ENCODE measurements at regions not wholly inside any gene's neighbourhood (a gene's known extent, or its start where the extent isn't known, plus 50 kb on each side); places are given as distances from the start of the nearest gene placed in this dataset.

- DNase-seq (ENCODE audit: low spot score) = no peak
These were observed 127.5 kb upstream of the CYP1B1 start for GRCh38 chr2:38203446-38203810.

GRCh38 chr2:38202713-38203445, 126.9 kb upstream of the CYP1B1 start:
- DNase-seq (ENCODE audit: low spot score) = no peak

DNA sequence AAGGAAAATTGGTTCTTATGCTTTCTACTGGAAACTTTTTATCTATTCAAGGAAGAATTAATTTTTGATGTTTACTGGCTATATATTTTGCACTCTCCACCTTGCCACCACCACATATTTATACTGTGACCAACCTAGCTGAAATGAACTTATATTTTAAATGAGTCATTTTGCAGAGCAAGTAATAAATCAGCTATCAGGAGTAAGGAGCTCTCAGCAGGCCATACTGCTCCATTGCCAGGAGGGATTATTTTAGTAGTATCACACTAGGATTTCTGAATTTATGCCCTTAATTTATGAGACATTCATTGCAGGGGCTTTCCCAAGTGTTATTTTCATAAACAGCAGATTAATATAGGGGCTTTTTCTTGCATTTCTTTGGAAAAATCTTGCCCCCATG, 125.8 kb upstream of the CYP1B1 start:
- DNase-seq (ENCODE audit: low spot score) = no peak

- no peak for DNase-seq (ENCODE audit: low spot score)
These were observed 124.6 kb upstream of the CYP1B1 start for GRCh38 chr2:38200598-38200997.

GRCh38 chr2:38199127-38199526, 123.2 kb upstream of the CYP1B1 start:
- no peak for DNase-seq (ENCODE audit: low spot score)

GRCh38 chr2:38194751-38195150, 118.8 kb upstream of the CYP1B1 start:
- DNase-seq (ENCODE audit: low spot score) = no peak

DNA sequence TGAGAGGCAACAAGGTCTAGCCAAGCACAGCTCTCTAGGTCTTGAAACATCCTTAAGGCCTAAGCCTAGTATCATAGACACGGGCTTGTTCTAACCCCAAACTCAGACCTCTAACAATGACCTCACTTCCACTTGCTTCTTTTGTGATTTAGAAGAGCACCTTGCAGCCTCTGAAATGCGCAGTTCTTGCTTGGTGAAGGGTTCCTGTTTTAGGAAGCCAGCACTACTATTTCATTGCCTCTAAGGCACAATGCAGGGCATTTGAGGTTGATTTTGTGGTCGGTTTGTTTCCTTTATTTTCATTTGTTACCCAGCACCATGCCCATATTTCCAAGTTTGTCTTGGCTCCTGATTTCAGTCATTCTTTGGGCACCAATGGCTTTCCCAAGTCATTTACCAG, 117.0 kb upstream of the CYP1B1 start:
- DNase-seq (ENCODE audit: low spot score) = no peak

DNA sequence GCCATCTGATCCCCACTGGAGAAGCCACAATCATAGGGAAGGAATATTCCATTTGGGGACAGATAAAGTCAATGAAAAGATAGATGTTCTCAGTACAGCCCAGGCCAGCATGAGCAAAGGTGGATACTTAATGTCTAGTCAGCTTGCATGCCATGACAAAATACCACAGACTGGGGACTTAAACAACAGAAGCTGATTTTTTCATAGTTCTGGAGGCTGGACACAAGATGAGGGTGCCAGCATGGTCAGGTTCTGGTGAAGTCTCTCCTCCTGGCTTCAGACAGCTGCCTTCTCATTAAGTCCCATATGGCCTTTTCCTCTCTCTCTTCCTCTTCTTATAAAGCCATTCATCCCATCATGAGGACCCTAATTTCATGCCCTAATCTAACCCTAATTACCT, 116.1 kb upstream of the CYP1B1 start:
- no peak for DNase-seq (ENCODE audit: low spot score)

DNA sequence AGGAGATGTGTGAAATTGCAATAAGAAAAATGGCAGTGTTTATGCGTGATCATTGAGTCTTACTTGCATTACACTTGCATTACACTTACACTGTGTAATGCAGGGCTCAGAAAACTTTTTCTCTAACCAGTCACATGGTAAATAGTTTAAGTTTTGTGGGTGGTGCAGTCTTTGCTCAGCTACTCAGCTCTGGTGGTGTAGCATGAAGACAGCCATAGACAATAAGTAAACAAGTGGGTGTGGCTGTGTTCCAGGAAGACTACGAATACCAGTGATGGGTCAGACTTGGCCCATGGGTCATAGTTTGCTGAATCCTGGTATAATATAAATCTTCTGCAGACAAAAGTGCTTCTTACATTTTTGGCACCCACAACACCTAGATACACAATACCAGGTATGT, 115.6 kb upstream of the CYP1B1 start:
- no peak for DNase-seq (ENCODE audit: low spot score)

DNA sequence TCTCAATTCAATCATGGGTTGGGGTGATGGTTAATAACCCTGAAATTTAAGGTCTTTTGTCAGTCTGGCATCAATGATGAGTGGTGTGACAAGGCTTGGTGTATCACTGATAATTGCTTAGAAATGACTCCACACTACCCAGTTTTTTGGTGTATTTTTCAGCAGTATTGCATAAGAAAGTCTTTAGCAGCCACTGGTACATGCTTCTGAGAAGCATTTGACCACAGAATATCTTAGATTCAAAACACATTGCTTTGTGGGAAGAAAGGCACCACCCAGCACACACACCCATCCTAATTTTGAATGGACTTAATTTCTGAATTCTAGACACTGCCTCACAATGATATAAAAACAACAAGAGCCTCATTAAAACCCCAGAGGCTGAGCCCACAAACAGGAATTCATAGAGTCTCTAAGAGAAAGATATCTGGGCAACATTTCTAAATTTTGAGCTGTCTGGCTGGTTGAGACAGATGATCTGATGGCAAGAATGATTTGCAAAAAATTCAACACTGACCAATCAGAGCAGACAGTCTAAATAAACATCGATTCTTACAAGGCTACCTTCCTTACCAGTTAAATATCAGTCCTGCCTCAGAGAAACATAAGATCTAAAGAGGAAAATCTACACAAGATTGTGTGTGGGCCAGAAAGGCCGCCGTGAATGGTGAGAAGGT, 114.7 kb upstream of the CYP1B1 start:
- DNase-seq (ENCODE audit: low spot score) = no peak

- no peak for DNase-seq (ENCODE audit: low spot score)
These were observed 111.6 kb upstream of the CYP1B1 start for GRCh38 chr2:38187541-38188011.

GRCh38 chr2:38185012-38185491, 109.1 kb upstream of the CYP1B1 start:
- no peak for DNase-seq (ENCODE audit: low spot score)

- DNase-seq (ENCODE audit: low spot score) = no peak
These were observed 106.6 kb upstream of the CYP1B1 start for GRCh38 chr2:38182492-38183003.

DNA sequence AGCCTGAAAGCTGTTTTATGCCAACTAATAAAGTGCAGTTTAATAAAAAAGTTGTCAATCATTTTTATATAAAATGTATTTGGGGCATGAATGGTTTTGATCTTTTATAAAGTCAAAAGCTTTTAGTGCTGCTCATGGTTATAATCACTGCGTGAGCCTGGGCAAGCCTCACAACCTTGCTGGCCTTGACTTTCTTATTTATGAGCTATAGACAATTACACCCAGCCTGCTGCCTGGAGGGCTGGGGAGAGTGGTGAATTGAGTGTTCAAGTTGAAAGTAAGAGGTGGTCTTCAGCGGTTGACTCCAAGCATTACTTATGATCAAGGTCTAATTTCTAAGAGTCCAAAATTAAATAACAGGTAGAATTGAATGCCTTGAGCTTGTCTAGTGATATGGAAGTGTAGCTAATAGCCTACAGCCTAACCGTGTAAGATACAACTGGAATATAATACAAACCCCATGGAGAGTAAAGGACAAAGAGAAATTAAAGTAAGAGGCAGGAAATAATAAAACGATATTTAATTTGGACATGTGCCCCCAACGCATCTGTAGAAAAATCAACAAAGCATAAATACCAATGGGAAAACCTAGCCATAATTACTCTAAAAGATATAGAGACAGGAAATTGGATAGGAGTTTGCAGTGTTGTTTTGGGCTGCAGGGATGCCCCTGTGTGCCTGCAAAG, 106.0 kb upstream of the CYP1B1 start:
- DNase-seq (ENCODE audit: low spot score) = no peak

DNA sequence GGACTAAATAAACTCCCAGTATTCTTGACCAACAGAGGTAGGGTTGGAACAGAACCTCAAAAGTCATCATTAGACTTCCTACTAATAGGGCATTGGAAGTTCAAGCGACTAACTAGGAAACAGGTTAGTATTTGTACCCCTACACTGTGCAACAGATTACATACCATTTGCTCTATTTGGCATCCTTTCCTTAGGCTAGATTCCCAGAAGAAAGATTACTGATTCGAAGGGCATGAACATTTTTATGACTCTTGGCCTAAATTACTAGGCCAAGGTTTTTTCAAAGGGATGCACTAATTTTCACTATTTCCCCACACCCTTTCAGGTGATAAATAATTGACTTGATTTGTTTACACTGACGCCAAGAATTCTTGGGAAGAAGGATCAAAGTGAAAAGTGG, 104.8 kb upstream of the CYP1B1 start:
- no peak for DNase-seq (ENCODE audit: low spot score)

DNA sequence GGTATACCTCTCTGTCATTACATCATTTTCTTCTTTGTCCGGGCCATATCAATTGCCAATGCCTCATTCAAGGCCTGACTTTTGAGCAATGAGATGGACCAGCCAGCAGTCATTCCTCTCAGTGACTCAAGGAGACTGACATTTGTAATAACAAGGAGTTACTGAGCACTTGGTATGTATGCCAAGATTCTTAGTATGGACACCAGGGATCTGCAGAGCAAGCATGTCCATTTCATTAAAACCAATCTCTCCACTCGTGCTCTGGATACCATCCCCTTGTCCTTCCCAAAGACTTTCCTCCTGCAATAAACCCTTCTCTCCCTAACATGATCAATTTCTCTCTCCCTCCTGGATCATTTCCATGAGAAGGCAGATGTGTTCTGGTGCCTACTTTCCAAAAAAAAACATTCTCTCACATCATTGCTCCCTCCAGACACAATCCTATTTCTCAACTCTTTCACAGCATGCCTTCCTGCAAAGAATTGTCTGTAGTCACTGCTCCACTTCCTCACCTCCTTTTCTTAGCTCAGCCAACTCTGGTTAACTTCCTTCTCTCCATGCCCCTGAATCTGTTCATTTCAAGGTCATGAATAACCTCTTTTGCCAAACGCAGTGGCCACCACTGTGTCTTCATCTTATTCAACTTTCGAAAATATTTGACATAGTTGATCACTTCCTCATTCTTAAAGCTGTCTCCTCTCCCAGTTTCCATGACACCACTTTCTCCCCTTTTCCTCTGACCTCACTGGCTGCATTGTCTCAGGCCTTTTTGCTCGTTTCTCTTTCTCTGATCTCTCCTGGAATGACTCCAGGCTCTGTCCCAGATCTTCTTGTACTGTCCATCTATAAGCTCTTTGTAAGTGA, 102.8 kb upstream of the CYP1B1 start:
- DNase-seq (ENCODE audit: low spot score) = no peak

GRCh38 chr2:38178119-38178518, 102.2 kb upstream of the CYP1B1 start:
- DNase-seq (ENCODE audit: low spot score) = no peak

DNA sequence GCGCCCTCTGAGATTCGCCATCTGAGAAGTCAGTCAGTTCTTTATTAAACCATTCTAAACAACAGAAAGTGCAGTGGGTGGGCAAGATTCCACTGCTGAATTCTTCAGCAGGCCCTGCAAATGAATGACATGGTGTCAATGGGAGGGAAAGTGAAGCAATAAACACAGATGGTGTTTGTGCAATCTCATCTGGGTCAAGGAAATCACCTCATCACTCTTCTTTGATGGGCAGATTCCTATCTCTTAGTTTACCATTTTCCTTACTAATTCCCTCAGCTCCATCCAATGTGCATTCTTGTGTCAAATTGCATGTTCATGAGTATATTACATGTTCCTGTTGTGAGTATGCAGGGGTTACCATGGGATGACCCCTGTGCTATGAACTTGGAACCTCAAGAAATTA, 100.7 kb upstream of the CYP1B1 start:
- no peak for DNase-seq (ENCODE audit: low spot score)

DNA sequence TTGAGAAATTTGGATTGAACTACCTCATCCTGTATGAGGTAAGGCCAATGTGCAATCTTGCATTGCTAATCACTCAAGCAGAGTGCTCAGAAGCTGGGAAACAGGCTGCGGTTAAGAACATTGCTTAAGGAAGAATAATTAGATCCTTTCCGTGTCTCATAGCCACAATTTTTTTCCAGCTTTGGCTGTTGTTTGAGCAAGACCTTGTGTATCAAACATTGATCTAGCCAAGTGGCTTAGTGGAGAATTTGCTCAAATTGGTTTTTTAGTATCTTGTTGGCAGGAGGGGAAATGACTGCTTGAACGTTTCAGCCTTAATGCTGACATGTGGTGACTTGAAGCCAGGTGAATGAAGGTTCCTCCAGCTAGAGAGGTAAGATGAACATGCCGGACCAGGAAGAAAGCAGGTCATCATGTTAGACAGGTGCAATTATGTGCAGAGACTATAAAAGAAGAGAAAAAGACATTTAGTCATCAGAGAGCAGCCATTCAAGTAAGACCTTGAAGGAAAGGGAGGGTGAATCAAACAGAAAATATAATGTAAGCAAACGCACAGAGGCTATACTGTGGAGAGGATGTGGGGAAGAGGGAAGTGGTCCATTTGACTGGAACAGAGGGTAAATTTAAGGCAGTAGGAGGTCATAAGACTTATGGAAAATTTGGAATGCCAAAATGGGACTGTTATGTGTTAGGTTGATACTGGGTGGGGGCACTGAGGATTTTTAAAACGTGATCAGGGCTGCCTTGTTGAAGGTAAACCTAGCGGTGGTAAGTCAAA, 98.9 kb upstream of the CYP1B1 start:
- no peak for DNase-seq (ENCODE audit: low spot score)

DNA sequence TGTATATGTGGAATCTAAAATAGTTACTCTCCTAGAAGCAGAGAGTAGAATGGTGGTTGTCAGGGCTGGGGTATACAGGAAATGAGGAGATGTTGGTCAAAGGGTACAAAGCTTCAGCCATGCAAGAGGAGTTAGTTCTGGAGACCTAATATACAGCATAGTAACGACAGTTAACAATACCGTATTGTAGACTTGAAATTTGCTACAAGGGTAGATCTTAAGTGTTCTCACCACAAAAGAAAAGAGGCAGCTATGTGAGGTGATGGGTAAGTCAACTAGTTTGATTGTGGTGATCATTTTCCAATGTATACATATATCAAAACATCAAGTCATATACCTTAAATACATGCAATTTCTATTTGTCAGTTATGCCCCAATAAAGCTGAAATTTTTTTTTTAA, 98.2 kb upstream of the CYP1B1 start:
- DNase-seq (ENCODE audit: low spot score) = no peak

GRCh38 chr2:38173683-38174082, 97.7 kb upstream of the CYP1B1 start:
- DNase-seq (ENCODE audit: low spot score) = no peak

Measured in germinal center (tissue), 1 donor.